ENCODE measurements at regions not wholly inside any gene's neighbourhood (a gene's known extent, or its start where the extent isn't known, plus 50 kb on each side); places are given as distances from the start of the nearest gene placed in this dataset.

- no peak overlapping the region for H3K27ac ChIP-seq
- no peaks in the 10 kb centered on the region for H3K36me3 ChIP-seq (ENCODE audit: insufficient read depth in 1 of 2, low read depth in 1 of 2)
- H3K4me3 ChIP-seq = no peak overlapping the region
- WGBS, 3 donors = 76 to 82% (median 76%) methylated on average over 1 of the region's 1 CpG
- intact Hi-C loops (cut with DNase I) = no loop called here
- TF ChIP-seq CTCF (IDR thresholded peaks at IDR 0.05) = no peak
- no peak for DNase-seq
- peaks cover 0 to 2% (median 0%) of the 10 kb centered on the region in 3 donors for H3K27me3 ChIP-seq (ENCODE audit: insufficient read depth in 3 of 3, low read length in 2 of 3)
- ATAC-seq = no peak
- peaks cover 6% of the 10 kb centered on the region for H3K9me3 ChIP-seq
- no peaks in the 10 kb centered on the region for H3K4me1 ChIP-seq
These were observed 121.6 kb downstream of the MSTN start for GRCh38 chr2:189940913-189941312.

- WGBS, 3 donors = 93 to 97% (median 94%) methylated on average over 2 of the region's 2 CpGs
- H3K36me3 ChIP-seq (ENCODE audit: insufficient read depth in 1 of 2, low read depth in 1 of 2) = no peaks in the 10 kb centered on the region
- no peak for DNase-seq
- TF ChIP-seq CTCF (IDR thresholded peaks at IDR 0.05) = no peak
- peaks cover 0 to 2% (median 0%) of the 10 kb centered on the region in 3 donors for H3K27me3 ChIP-seq (ENCODE audit: insufficient read depth in 3 of 3, low read length in 2 of 3)
- H3K27ac ChIP-seq = no peak overlapping the region
- no peak overlapping the region for H3K4me3 ChIP-seq
- intact Hi-C loops (cut with DNase I) = no loop called here
- no peak for ATAC-seq
- H3K9me3 ChIP-seq = peaks cover 2% of the 10 kb centered on the region
- H3K4me1 ChIP-seq = no peaks in the 10 kb centered on the region
These were observed 124.8 kb downstream of the MSTN start for GRCh38 chr2:189937691-189938090.

DNA sequence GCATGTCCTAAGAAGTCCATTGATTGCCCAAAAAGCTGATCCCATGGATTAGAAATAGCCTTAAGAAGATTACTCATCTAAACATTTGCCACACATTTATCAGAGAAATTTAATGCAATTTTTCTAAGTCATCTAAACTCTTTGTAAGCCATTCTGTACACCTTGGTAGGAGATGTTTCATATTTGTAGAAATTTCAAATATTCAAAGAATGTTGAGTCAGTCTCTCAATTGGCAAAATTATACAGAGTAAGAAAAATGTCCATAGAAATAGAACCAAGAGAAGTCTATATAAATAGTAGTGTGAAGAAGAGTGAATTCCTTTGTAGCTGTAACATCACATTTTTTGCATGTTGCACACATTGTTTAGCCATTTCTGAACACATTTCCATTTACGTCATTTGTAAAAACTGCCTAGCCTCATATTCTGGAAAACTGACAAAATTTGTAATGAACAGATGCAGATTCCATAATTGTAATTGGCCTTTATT lies 128.6 kb downstream of the MSTN start:
- Histone ChIP-seq H3K9me3 (no peaks in the 10 kb centered on the region), H3K36me3 (ENCODE audit: insufficient read depth in 1 of 2, low read depth in 1 of 2) (no peaks in the 10 kb centered on the region), H3K4me3 (no peak overlapping the region), H3K4me1 (no peaks in the 10 kb centered on the region), H3K27ac (no peak overlapping the region), H3K27me3 (ENCODE audit: insufficient read depth in 3 of 3, low read length in 2 of 3) (peaks cover 0 to 5% (median 0%) of the 10 kb centered on the region in 3 donors)
- WGBS, 3 donors = 61 to 69% (median 69%) methylated on average over 1 of the region's 1 CpG
- ATAC-seq (no peak), DNase-seq (no peak)
- intact Hi-C loops (cut with DNase I) = no loop called here
- no peak for TF ChIP-seq CTCF (IDR thresholded peaks at IDR 0.05)

- peaks cover 0 to 3% (median 0%) of the 10 kb centered on the region in 3 donors for H3K27me3 ChIP-seq (ENCODE audit: insufficient read depth in 3 of 3, low read length in 2 of 3)
- H3K36me3 ChIP-seq (ENCODE audit: insufficient read depth in 1 of 2, low read depth in 1 of 2) = no peaks in the 10 kb centered on the region
- WGBS, 3 donors = 32 to 49% (median 48%) methylated on average over 1 of the region's 1 CpG
- no peaks in the 10 kb centered on the region for H3K4me1 ChIP-seq
- no peaks in the 10 kb centered on the region for H3K9me3 ChIP-seq
- no peak overlapping the region for H3K4me3 ChIP-seq
- DNase-seq (no peak), ATAC-seq (no peak)
- no peak for TF ChIP-seq CTCF (IDR thresholded peaks at IDR 0.05)
- intact Hi-C loops (cut with DNase I) = no loop called here
- no peak overlapping the region for H3K27ac ChIP-seq
These were observed 129.5 kb downstream of the MSTN start for GRCh38 chr2:189933041-189933440.

- Histone ChIP-seq H3K27me3 (ENCODE audit: insufficient read depth in 3 of 3, low read length in 2 of 3) (peaks cover 0 to 3% (median 0%) of the 10 kb centered on the region in 3 donors), H3K9me3 (no peaks in the 10 kb centered on the region), H3K4me3 (no peak overlapping the region), H3K27ac (no peak overlapping the region), H3K4me1 (no peaks in the 10 kb centered on the region), H3K36me3 (ENCODE audit: insufficient read depth in 1 of 2, low read depth in 1 of 2) (no peaks in the 10 kb centered on the region)
- whole genome bisulfite sequencing, 3 donors = 95 to 98% (median 96%) methylated on average over 1 of the region's 1 CpG
- DNase-seq (no peak), ATAC-seq (no peak)
- no peak for TF ChIP-seq CTCF (IDR thresholded peaks at IDR 0.05)
- intact Hi-C loops (cut with DNase I) = no loop called here
These were observed 134.7 kb downstream of the MSTN start for GRCh38 chr2:189927823-189928222.

Measured in psoas muscle (tissue), 7 donors.